GM21390 (cell line): ENCODE measurements at regions not wholly inside any gene's neighbourhood (a gene's known extent, or its start where the extent isn't known, plus 50 kb on each side); places are given as distances from the start of the nearest gene placed in this dataset.

Experiments
- ATAC-seq: cut with Tn5 transposase; IDR thresholded peaks from one replicate; pipeline ENCODE4 v1.9.1; 2021; ENCODE audit not compliant: unreplicated experiment

GRCh38 chr6:150536835-150537234 lies 62.9 kb upstream of the PLEKHG1 start:
- no peak for ATAC-seq

DNA sequence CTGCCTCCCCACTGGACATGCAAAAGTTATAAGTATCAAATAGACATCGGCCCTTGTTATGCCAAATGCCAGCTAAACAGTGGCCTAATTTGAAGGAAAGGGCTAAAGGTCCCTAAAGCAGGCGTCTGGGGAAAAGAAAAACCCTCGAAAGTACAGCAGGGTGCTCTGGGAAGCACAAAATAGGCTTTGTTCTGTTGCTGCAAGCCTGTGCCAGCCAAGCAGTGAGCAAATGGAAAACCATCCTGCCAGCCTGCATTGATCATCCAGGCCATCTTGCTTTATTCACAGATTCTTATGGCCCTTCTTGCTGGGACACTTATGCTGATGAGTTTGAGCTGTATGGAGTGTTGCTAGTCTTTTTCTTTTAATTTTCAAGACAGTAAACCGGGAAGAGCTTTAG lies 62.2 kb upstream of the PLEKHG1 start:
- ATAC-seq: no peak

DNA sequence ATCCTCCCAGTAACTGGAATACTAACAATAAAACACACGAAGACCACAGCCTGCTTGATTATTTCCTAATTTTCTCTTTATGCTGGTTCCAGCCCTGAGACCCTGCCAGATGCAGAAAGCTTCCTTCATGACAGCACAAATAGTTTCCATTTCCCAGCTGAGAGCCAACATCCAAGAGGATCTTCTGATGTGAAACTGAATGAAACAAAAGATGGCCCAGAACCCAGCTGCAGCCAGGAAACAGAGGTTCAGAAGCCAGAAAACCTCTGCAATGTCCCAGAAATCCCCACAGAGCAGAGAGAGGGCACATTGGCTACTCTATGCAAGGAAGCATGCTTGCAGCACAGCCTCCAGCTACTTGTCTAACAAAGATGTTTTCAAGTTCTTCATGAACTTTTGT lies 61.8 kb upstream of the PLEKHG1 start:
- ATAC-seq: no peak

GRCh38 chr6:150539111-150539510 lies 60.6 kb upstream of the PLEKHG1 start:
- no peak for ATAC-seq

- ATAC-seq: no peak
Observed at GRCh38 chr6:150539568-150539967, 60.1 kb upstream of the PLEKHG1 start.

- no peak for ATAC-seq
Observed at GRCh38 chr6:150541576-150541975, 58.1 kb upstream of the PLEKHG1 start.

- no peak for ATAC-seq
Observed at GRCh38 chr6:150543178-150543577, 56.5 kb upstream of the PLEKHG1 start.

GRCh38 chr6:150544793-150545192 lies 54.9 kb upstream of the PLEKHG1 start:
- ATAC-seq: no peak

DNA sequence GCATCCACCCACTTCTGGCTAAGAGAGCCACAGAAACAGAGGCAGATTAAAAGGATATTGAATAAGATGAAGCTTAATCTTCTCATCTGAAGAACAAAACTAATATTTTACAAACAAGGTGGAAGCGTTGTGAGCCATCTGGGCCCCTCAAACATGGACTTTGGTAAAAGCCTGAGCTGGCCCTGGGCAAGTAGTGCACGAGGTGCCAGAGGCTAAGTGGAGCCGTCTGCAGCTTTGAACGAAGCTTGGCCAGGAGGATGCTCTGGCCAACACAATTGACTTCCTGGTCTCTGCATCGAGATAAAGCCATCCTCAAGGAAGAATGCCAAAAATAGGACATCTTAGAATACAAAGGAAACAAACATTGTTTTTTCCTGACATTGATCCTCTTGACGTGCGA lies 53.2 kb upstream of the PLEKHG1 start:
- ATAC-seq: no peak

DNA sequence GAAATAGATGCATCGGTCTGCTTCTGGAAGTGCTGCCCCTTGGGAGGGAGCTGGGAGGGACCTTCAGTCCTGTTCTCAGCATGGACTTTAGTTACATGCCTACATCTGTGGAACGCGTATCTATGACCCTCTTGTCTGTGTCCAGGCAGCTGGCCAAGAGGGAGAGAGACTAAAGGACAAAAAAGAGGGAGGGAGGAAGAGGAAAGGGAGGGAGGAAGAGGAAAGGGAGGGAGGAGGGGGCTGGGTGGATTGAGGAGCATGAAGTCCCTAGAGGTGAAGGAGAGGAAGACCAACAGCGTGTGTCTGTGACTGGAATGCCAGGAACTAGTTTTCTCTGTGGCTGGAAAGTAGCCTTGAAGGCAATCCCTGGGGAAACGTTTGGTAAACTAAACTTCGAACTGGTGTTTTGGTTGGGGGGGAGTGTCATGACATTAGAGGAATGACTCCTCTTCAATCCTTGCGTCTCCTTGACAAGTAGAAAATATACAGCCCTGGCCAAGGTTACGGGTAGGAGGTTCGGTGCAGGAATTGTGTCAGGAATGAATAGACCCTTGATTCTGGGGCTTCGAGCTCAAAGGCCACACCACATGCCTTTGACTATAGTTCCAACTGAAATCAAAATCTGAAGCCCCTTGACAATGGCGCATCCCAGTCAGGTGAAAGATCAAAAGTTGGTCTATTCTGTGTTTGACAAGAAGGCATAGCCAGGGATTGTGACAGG lies 52.0 kb upstream of the PLEKHG1 start:
- no peak for ATAC-seq

GRCh38 chr6:150548330-150548729 lies 51.4 kb upstream of the PLEKHG1 start:
- no peak for ATAC-seq

DNA sequence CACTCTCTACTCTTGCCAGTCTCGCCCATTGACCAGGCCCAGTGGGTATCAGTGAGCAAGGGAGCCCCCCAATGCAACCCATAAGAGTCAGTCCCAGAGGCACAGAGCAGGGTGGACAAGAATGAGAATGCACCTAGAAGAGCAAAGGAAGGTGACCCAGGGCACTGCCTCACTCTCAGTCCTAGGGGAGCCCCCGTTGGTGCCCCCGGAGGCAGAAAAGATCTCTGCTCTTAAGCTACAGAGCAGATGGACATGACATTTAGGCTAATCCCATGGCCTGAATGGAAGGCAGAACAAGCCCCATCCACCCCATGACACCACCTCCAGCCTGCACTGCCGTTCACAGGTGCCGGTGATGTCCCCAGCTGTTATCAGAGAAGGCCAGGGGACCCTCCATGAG lies 50.7 kb upstream of the PLEKHG1 start:
- no peak for ATAC-seq

DNA sequence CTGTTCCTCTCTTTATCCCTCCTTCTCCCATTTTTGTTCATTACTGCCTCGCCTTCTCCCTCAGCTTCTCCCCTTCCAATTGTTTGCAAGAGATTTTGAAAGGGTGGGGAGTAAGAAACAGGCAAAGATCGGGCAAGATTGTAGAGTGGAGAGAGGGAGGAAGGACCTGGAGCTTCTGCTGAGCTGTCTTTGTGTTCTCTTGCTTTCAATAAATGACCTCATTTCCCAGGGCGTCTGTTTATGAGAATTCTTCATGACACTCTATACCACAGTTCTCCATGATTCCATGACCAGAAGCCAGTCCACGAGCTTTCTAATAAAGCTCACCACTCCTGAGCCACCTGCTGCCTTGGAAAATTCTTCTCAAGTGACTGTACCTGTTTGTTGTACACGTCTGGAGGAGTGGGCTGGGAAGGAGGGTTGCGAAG lies 50.0 kb upstream of the PLEKHG1 start:
- ATAC-seq: no peak
